HG03342 (cell line): ENCODE measurements at regions not wholly inside any gene's neighbourhood (a gene's known extent, or its start where the extent isn't known, plus 50 kb on each side); places are given as distances from the start of the nearest gene placed in this dataset.
"Not testable (repeated sequence)": the region's sequence is repeated elsewhere in the genome, so short reads cannot be mapped to it uniquely, and the experiment has no call there.

Experiments
- ATAC-seq: cut with Tn5 transposase; IDR thresholded peaks from one replicate; pipeline ENCODE4 v1.9.1; 2021; ENCODE audit warnings: mild to moderate bottlenecking, moderate library complexity; ENCODE audit not compliant: unreplicated experiment

- not testable (repeated sequence) for ATAC-seq
These were observed 382.6 kb upstream of the TGIF2LX start for GRCh38 chrX:89539150-89539549.

GRCh38 chrX:89557146-89557545 lies 364.6 kb upstream of the TGIF2LX start:
- not testable (repeated sequence) for ATAC-seq

DNA sequence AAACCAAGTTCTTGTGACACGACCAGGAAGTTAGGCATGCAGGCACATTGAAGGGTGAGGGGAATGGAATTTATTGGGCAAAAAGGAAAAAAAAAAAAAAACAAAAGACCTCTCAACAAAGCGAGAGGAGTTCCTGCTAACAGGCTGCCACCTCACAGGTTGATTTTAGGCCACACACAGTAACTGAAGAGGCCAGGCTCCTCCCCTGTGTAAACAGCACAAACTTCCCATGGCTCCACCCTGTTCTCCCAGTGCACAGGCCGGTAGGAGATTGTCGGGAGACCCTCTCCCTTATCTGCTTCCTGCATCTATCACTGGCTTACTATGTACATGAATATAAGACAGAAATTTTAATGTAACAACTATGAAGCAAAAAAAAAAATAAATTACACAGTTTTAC lies 359.6 kb upstream of the TGIF2LX start:
- not testable (repeated sequence) for ATAC-seq

DNA sequence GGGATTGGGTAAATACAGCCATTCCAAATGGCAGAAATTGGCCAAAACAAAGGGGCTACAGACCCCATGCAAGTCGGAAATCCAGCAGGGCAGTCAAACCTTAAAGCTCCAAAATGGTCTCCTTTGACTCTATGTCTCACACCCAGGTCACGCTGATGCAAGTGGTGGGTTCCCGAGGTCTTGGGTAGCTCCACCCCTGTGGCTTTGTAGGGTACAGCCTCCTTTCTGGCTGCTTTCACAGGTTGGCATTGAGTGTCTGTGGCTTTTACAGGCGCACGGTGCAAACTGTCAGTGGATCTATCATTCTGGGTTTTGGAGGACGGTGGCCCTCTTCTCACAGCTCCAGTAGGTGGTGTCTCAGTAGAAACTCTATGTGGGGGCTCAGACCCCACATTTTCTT lies 358.6 kb upstream of the TGIF2LX start:
- not testable (repeated sequence) for ATAC-seq

DNA sequence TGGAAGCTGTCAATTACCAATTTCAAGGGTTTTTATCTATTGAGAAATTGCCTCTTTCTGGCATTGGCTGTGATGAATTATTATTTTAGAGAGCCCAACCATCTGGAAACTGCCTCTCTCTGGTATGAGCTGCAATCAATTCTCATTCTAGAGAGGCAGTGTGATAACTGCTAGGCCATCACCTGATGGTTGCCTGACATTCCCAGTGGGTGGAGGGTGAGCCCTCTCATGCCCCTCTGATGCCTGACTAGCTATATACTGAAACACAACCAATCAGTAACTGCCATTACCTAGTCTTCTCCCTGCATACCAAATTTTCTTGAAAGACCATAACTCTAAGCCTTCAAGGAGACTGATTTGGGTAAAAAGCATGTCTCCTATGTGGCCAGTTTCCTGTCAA lies 353.9 kb upstream of the TGIF2LX start:
- ATAC-seq, result not testable (repeated sequence)

DNA sequence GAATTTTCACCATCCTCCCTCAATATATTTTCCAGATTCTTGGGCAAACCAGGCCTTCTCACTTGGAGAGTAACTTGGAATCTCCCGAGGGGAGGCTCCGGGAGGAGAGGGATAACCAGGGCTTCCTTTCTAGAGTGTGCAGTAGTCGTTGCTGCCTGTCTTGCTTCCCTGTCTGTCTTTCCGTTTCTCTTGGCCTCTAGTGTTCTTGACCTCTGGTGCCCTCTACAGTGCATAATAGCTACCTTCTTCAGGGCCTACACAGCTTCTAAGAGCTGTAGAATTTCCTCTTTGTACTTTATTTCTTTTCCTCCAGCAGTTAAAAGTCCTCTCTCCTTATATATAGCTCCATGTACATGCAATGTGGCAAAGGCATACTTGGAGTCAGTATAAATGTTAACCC lies 339.8 kb upstream of the TGIF2LX start:
- ATAC-seq, result not testable (repeated sequence)

- not testable (repeated sequence) for ATAC-seq
These were observed 289.9 kb upstream of the TGIF2LX start for GRCh38 chrX:89631858-89632257.

DNA sequence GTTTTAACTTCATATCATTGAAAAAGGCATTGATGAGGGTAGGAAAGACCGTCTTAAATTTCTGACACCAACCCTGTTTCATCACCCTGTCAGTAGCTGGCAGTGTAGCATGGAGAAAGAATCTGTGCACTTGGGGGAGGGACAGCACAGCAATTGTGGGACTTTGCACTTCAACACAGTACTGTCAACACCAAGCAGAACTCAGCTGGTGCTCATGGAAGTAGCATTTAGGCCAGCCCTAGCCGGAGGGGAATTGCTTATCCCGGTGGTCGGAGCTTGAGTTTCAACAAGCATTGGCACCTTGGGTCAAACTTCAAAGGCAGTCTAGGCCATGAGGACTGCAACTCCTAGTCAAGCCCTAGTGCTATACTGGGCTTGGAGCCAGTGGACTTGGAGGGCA lies 285.8 kb upstream of the TGIF2LX start:
- ATAC-seq, result not testable (repeated sequence)

- not testable (repeated sequence) for ATAC-seq
These were observed 263.0 kb upstream of the TGIF2LX start for GRCh38 chrX:89658662-89659061.

DNA sequence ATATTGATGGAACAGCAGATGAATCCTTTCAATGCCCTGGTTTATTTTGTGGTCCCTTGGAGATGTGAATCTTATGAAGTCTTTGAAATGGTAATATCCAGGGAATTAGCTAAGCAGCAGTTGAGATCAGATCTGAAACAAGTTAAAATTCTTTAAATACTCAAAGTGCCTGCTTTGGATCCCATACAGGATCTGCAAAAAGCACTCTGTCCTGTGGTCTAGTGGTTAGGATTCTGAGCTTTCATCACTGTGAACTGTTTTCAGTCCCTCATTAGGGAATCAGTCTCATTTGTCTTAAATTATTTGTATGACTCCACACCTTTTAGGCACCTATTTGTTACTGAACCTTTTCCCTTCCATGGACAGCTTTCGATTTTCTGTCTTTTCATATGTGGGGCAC lies 215.2 kb upstream of the TGIF2LX start:
- not testable (repeated sequence) for ATAC-seq

- ATAC-seq, result not testable (repeated sequence)
These were observed 214.3 kb upstream of the TGIF2LX start for GRCh38 chrX:89707363-89707927.

DNA sequence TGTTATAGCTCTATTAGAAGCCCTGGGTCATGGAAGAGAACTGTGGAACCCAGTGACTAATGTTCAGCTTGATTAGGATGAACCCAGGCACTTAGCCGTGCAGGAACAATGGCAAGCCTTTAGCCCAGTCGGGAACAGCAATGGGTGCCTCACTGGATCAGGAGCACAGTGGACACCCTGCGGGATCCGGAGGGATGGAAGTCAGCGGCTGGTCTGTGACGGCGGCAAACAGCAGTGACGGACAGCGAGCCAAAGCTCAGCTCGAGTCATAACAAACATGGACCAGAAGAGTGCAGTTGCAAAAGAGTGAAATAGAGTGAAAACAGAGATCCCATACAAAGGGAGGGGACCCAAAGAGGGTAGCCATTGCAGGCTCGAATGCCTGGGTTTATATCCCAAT lies 187.3 kb upstream of the TGIF2LX start:
- not testable (repeated sequence) for ATAC-seq

- not testable (repeated sequence) for ATAC-seq
These were observed 165.2 kb upstream of the TGIF2LX start for GRCh38 chrX:89756466-89756865.

- not testable (repeated sequence) for ATAC-seq
These were observed 163.9 kb upstream of the TGIF2LX start for GRCh38 chrX:89757767-89758166.

- not testable (repeated sequence) for ATAC-seq
These were observed 162.5 kb upstream of the TGIF2LX start for GRCh38 chrX:89759076-89759685.

DNA sequence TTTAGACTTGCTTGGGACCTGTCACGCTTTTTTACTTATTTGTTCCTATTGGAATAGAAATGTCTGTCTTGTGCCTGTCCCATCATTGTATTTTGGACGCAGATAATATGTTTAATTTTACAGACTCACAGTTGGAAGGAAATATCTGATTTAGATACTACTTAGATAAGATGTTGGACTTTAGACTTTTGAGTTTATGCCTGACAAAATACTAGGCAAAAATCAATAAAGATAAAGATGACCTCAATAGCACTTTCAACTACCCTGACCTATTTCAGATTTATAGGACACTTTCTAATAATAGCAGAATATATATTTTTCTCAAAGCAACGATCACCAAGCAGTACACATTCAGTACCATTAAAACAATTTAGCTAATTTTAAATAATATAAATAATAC lies 150.1 kb upstream of the TGIF2LX start:
- ATAC-seq, result not testable (repeated sequence)

- ATAC-seq, result not testable (repeated sequence)
These were observed 110.3 kb upstream of the TGIF2LX start for GRCh38 chrX:89811440-89811839.

GRCh38 chrX:89839723-89840122 lies 82.0 kb upstream of the TGIF2LX start:
- not testable (repeated sequence) for ATAC-seq

GRCh38 chrX:89871662-89872061 lies 50.0 kb upstream of the TGIF2LX start:
- peak; percentile 96 for ATAC-seq
